NCI-H2107 treated with DMSO at 0.1 percent for 48 hours (cell line): ENCODE measurements at regions not wholly inside any gene's neighbourhood (a gene's known extent, or its start where the extent isn't known, plus 50 kb on each side); places are given as distances from the start of the nearest gene placed in this dataset.
"Not testable (repeated sequence)": the region's sequence is repeated elsewhere in the genome, so short reads cannot be mapped to it uniquely, and the experiment has no call there.

Experiments used
- DNase-seq: peaks from one replicate; lab custom pipeline; 2025; ENCODE audit not compliant: unreplicated experiment; lab: John Stamatoyannopoulos, UW

GRCh38 chr5:92836855-92837755, 743.9 kb downstream of the NR2F1-AS1 start:
- no peak for DNase-seq

GRCh38 chr5:92835712-92836111, 745.3 kb downstream of the NR2F1-AS1 start:
- no peak for DNase-seq

DNA sequence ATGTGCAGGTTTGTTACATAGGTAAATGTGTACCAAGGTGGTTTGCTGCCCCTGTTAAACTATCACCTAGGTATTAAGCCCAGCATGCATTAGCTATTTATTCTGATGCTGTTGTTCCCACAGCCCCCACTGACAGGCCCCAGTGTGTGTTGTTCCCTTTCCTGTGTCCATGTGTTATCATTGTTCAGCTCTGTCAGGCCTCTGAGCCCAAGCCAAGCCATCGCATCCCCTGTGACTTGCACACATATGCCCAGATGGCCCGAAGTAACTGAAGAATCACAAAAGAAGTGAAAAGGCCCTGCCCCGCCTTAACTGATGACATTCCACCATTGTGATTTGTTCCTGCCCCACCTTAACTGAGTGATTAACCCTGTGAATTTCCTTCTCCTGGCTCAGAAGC, 757.5 kb downstream of the NR2F1-AS1 start:
- DNase-seq = not testable (repeated sequence)

DNA sequence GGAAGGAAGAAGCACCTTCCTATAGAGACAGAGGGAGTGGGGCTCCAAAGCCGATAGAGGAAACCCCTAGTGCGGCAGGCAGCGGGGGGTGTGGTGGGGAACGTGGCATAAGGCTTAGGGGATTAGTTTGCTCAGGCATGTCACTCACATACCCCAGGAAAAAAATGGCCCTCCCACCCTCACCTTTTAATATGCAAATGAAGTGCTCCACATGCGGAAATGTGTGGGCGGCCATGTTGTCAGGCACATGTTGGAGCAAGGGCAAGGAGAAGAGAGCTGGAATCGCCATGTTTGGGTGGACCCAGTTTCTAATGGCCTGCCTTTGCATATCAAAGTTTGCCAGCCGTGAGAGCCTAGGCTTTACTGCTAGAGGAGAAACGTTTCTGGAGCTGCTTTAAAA, 758.8 kb downstream of the NR2F1-AS1 start:
- no peak for DNase-seq

- no peak for DNase-seq
Observed at GRCh38 chr5:92809855-92810465, 771.1 kb downstream of the NR2F1-AS1 start.

- DNase-seq = no peak
Observed at GRCh38 chr5:92808474-92808873, 772.5 kb downstream of the NR2F1-AS1 start.

- DNase-seq = no peak
Observed at GRCh38 chr5:92807085-92807484, 773.9 kb downstream of the NR2F1-AS1 start.

- DNase-seq = no peak
Observed at GRCh38 chr5:92805446-92805845, 775.6 kb downstream of the NR2F1-AS1 start.

GRCh38 chr5:92801911-92802310, 779.1 kb downstream of the NR2F1-AS1 start:
- no peak for DNase-seq

DNA sequence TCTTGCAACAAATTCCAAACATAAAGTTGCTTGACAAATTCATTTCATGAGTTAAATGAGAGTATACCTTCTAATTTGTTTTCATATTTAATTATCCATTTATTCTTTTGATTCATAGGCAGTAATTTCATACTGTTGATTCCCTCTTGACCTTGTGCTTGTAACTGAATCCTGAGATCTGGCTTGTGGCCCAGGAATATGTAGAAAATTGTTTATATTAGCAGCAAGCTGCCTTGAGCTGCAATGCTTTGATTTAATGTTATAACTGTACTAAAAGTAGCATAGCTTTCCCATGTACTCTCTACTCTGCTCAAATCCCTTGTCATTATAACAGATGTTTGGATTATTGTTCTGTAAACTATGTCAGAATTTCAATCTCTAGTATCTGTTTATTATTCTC, 780.7 kb downstream of the NR2F1-AS1 start:
- DNase-seq = no peak

GRCh38 chr5:92795633-92796032, 785.4 kb downstream of the NR2F1-AS1 start:
- DNase-seq = no peak

DNA sequence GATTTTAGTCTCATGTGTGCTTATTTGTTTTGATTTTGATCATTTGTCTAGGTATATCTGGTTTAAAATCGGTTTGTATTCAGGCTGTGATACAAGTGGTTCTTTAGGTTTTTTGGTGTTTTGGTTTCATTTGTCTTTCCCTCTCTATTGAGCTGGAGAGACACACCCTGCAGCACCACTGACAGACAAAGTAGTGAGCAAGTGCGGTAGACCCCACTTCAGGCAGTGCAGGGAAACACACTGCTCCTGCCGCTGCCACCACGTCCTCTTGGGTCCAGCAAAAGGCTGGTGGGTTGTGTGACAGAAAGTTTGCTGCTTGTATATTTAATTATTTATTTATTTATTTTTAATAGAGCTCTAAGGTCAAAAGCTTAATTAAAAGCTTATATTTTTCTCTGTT, 801.0 kb downstream of the NR2F1-AS1 start:
- no peak for DNase-seq

GRCh38 chr5:92779536-92779935, 801.5 kb downstream of the NR2F1-AS1 start:
- DNase-seq = no peak

- DNase-seq = no peak
Observed at GRCh38 chr5:92778261-92778660, 802.8 kb downstream of the NR2F1-AS1 start.

DNA sequence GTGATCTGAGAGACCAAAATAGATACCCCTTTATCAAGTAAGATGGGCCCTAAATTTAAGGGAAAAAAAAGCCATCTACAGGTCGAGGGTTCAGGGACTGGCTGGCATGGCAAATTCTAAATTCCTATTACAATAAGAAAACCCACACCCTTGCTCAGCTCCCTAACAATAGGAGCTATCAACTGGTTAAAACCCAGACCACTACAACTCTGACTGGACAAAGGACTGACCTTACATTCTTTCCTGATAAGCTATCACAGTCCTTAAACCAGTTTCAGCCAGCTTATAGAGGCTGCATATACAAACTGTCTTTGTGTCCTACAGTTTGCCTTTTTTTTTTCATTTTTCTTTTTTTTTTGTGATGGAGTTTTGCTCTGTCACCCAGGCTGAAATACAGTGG, 803.6 kb downstream of the NR2F1-AS1 start:
- DNase-seq = no peak

GRCh38 chr5:92775711-92776615, 805.1 kb downstream of the NR2F1-AS1 start:
- no peak for DNase-seq

GRCh38 chr5:92769978-92770377, 811.0 kb downstream of the NR2F1-AS1 start:
- DNase-seq = no peak

DNA sequence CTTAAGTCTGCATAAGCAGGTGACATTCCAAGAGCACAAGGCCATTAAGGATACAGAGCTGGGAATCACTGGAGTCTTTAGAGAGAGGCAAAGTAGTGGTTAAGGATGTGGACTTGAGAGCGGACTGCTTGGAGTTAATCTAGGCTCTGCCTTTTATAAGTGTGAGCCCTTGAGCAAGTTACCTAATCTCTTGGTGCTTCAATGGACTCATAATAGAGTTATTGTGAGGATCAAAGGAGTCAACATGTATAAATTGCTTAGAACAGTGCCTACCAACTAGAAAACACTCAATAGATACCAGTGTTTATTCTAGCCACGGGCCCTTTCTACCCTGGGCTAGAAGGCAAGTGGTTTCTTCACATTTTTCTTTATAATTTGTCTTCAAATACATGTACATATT, 819.4 kb downstream of the NR2F1-AS1 start:
- no peak for DNase-seq

- DNase-seq = no peak
Observed at GRCh38 chr5:92760550-92760949, 820.5 kb downstream of the NR2F1-AS1 start.

GRCh38 chr5:92758552-92758951, 822.5 kb downstream of the NR2F1-AS1 start:
- no peak for DNase-seq

DNA sequence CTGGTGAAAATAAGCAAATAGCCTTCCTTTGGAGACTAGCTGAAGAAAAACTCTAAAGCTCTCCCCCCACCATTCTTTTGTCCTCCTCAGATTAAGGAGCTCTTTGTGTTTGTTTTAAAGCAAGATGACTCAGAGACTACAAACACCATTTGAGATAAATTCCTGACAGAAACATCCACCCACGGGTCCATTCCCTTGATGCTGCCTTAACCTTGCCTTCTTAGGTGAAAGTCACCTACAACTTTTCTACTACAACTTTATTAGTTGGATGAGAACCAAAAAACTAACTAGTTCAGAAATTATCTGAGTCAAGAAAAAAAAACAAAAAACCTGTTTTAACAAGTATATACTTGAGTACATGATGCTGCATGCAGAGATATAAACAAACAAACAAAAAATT, 831.1 kb downstream of the NR2F1-AS1 start:
- DNase-seq = no peak
